ENCODE measurements at regions not wholly inside any gene's neighbourhood (a gene's known extent, or its start where the extent isn't known, plus 50 kb on each side); places are given as distances from the start of the nearest gene placed in this dataset.

GRCh38 chr10:10847387-10847786, 170.3 kb upstream of the CELF2 start:
- Histone ChIP-seq H3K27me3 (ENCODE audit: insufficient read depth, low read length) (no peaks in the 10 kb centered on the region), H2AFZ (ENCODE audit: low read depth, low read length) (no peak overlapping the region), H3K9me3 (ENCODE audit: insufficient read depth, low read depth, low read length) (no peaks in the 10 kb centered on the region), H3K9ac (ENCODE audit: low read length) (no peak overlapping the region), H3K4me1 (ENCODE audit: insufficient read depth, low read length) (no peaks in the 10 kb centered on the region), H3K27ac (ENCODE audit: low read depth, low read length) (no peak overlapping the region), H3K4me3 (ENCODE audit: insufficient read depth, low read depth, low read length) (no peak overlapping the region), H4K20me1 (ENCODE audit: insufficient read depth, low read length) (no peaks in the 10 kb centered on the region), H3K4me2 (ENCODE audit: low read length) (no peak overlapping the region), H3K36me3 (ENCODE audit: insufficient read depth, low read length) (no peaks in the 10 kb centered on the region), H3K79me2 (ENCODE audit: insufficient read depth, low read length) (no peaks in the 10 kb centered on the region)
- Mint-ChIP-seq H3K4me1 (ENCODE audit: low read depth, unreplicated experiment) (peaks cover 6% of the 10 kb centered on the region), H3K9me3 (ENCODE audit: unreplicated experiment) (no peaks in the 10 kb centered on the region), H3K36me3 (ENCODE audit: low read depth, unreplicated experiment) (no peaks in the 10 kb centered on the region), H3K27ac (ENCODE audit: unreplicated experiment) (no peak overlapping the region), H3K27me3 (ENCODE audit: low read depth, unreplicated experiment) (no peaks in the 10 kb centered on the region), H3K4me3 (ENCODE audit: unreplicated experiment) (no peak overlapping the region)
- DNase-seq (ENCODE audit: low read depth) (no peak), FAIRE-seq (no peak)
- TF ChIP-seq EZH2 (IDR thresholded peaks at IDR 0.05; ENCODE audit: insufficient read depth, low read length) (no peak), CTCF (IDR thresholded peaks at IDR 0.05; ENCODE audit: insufficient read depth, low read depth, low read length) (no peak)

DNA sequence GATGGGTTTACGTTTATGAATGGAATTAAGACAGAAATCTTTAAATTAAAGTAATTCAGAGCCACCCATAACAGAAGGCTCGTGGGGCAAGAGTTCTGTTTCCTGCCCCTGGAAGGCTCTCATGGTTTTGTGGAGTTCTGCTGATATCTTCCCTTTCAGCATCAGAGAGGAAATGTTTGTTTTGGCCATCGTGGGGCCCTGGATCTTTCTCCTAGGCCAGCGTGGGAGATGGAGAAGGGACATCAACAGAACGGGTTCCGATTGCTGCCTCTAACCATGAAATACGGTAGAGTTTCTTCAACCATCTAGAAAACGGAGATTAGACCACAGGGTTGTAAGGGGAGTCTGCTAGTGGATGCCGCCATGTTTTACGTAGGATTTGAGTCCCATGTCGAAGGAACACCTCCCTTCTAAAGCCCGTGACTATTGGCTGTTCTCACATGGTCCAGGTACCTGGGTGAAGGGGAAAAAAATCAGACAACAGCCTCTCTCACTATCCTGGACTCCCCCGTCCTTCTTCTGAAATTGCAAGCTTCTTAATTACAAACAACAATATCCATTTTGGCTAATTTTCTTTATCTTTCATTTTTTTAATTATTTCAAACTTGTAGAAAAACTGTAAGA, 169.1 kb upstream of the CELF2 start:
- H3K36me3 ChIP-seq (ENCODE audit: insufficient read depth, low read length) = no peaks in the 10 kb centered on the region
- Mint-ChIP-seq H3K4me3 (ENCODE audit: unreplicated experiment) (no peak overlapping the region), H3K36me3 (ENCODE audit: low read depth, unreplicated experiment) (no peaks in the 10 kb centered on the region), H3K27me3 (ENCODE audit: low read depth, unreplicated experiment) (no peaks in the 10 kb centered on the region), H3K4me1 (ENCODE audit: low read depth, unreplicated experiment) (peaks cover 6% of the 10 kb centered on the region), H3K27ac (ENCODE audit: unreplicated experiment) (no peak overlapping the region), H3K9me3 (ENCODE audit: unreplicated experiment) (no peaks in the 10 kb centered on the region)
- DNase-seq (ENCODE audit: low read depth) = no peak
- H3K9me3 ChIP-seq (ENCODE audit: insufficient read depth, low read depth, low read length) = no peaks in the 10 kb centered on the region
- no peaks in the 10 kb centered on the region for H3K79me2 ChIP-seq (ENCODE audit: insufficient read depth, low read length)
- H3K27ac ChIP-seq (ENCODE audit: low read depth, low read length) = no peak overlapping the region
- no peak overlapping the region for H3K9ac ChIP-seq (ENCODE audit: low read length)
- no peak overlapping the region for H2AFZ ChIP-seq (ENCODE audit: low read depth, low read length)
- no peak overlapping the region for H3K4me2 ChIP-seq (ENCODE audit: low read length)
- no peaks in the 10 kb centered on the region for H3K27me3 ChIP-seq (ENCODE audit: insufficient read depth, low read length)
- no peak overlapping the region for H3K4me3 ChIP-seq (ENCODE audit: insufficient read depth, low read depth, low read length)
- H3K4me1 ChIP-seq (ENCODE audit: insufficient read depth, low read length) = no peaks in the 10 kb centered on the region
- H4K20me1 ChIP-seq (ENCODE audit: insufficient read depth, low read length) = no peaks in the 10 kb centered on the region
- FAIRE-seq = no peak
- TF ChIP-seq CTCF (IDR thresholded peaks at IDR 0.05; ENCODE audit: insufficient read depth, low read depth, low read length) (no peak), EZH2 (IDR thresholded peaks at IDR 0.05; ENCODE audit: insufficient read depth, low read length) (no peak)

DNA sequence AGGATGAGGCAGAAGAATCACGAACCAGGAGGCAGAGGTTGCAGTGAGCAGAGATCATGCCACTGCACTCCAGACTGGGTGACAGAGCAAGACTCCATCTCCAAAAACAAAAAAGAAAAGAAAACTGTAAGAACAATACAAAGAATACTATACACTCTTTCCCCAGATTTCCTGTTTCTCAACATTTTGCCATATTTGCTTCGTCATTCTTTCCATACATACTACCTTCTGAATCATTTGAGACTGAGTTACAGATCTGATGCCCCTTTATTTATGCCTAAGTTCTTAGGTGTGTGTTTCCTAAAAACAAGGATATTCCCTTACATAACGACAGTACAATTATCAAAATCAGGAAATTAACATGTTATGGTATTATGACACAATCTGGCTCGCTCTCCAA, 168.4 kb upstream of the CELF2 start:
- no peak overlapping the region for H3K27ac ChIP-seq (ENCODE audit: low read depth, low read length)
- no peaks in the 10 kb centered on the region for H3K79me2 ChIP-seq (ENCODE audit: insufficient read depth, low read length)
- Mint-ChIP-seq H3K4me1 (ENCODE audit: low read depth, unreplicated experiment) (peaks cover 6% of the 10 kb centered on the region), H3K4me3 (ENCODE audit: unreplicated experiment) (no peak overlapping the region), H3K36me3 (ENCODE audit: low read depth, unreplicated experiment) (no peaks in the 10 kb centered on the region), H3K27me3 (ENCODE audit: low read depth, unreplicated experiment) (no peaks in the 10 kb centered on the region), H3K27ac (ENCODE audit: unreplicated experiment) (no peak overlapping the region), H3K9me3 (ENCODE audit: unreplicated experiment) (no peaks in the 10 kb centered on the region)
- H4K20me1 ChIP-seq (ENCODE audit: insufficient read depth, low read length) = no peaks in the 10 kb centered on the region
- no peak overlapping the region for H3K9ac ChIP-seq (ENCODE audit: low read length)
- FAIRE-seq = no peak
- H3K4me2 ChIP-seq (ENCODE audit: low read length) = no peak overlapping the region
- H3K4me3 ChIP-seq (ENCODE audit: insufficient read depth, low read depth, low read length) = no peak overlapping the region
- H2AFZ ChIP-seq (ENCODE audit: low read depth, low read length) = no peak overlapping the region
- H3K36me3 ChIP-seq (ENCODE audit: insufficient read depth, low read length) = no peaks in the 10 kb centered on the region
- no peak for TF ChIP-seq EZH2 (IDR thresholded peaks at IDR 0.05; ENCODE audit: insufficient read depth, low read length)
- DNase-seq (ENCODE audit: low read depth) = no peak
- no peaks in the 10 kb centered on the region for H3K9me3 ChIP-seq (ENCODE audit: insufficient read depth, low read depth, low read length)
- H3K4me1 ChIP-seq (ENCODE audit: insufficient read depth, low read length) = no peaks in the 10 kb centered on the region
- H3K27me3 ChIP-seq (ENCODE audit: insufficient read depth, low read length) = no peaks in the 10 kb centered on the region
